Caco-2 (cell line): ENCODE measurements at regions not wholly inside any gene's neighbourhood (a gene's known extent, or its start where the extent isn't known, plus 50 kb on each side); places are given as distances from the start of the nearest gene placed in this dataset.

Experiments
- BruUV-seq: library from RNA; stranded (reverse); fragments of 400-500 nt; replicated peaks from 2 replicates; lab custom pipeline; 2021; lab: Mats Ljungman, UMichigan
- CTCF ChIA-PET: fragments of 300-600 bp; sonication (Branson Sonifier 250); formaldehyde crosslinking; loops from one replicate; lab custom pipeline; 2022; ENCODE audit warnings: antibody characterized with exemption; lab: Charles Lee
- POLR2A ChIA-PET: fragments of 300-600 bp; sonication (Branson Sonifier 250); formaldehyde crosslinking; loops from one replicate; lab custom pipeline; 2022; ENCODE audit warnings: antibody characterized with exemption; lab: Charles Lee
- DNase-seq, 2 experiments: peaks; one replicate each; pipeline versions ENCODE4 v3.0.0 to v3.0.0-alpha.2; 2020 to 2022
- H3K27me3 ChIP-seq: replicated peaks from 2 replicates; pipeline ENCODE4 v1.6.0; 2011; ENCODE audit warnings: low read length; ENCODE audit not compliant: control insufficient read depth, insufficient read depth
- H3K36me3 ChIP-seq: 2 replicates; pipeline ENCODE4 v1.5.1; 2011; ENCODE audit warnings: low read length; ENCODE audit not compliant: control insufficient read depth, insufficient read depth
- H3K4me1 ChIP-seq: fragments of 250-450 bp; sonication (Bioruptor Pico); 2 replicates; pipeline ENCODE4 v1.5.1; 2020; ENCODE audit warnings: mild to moderate bottlenecking
- H3K4me3 ChIP-seq: 2 replicates; pipeline ENCODE4 v1.5.1; 2011; ENCODE audit warnings: low read depth, mild to moderate bottlenecking, control low read depth, low read length
- H3K9me3 ChIP-seq: fragments of 250-450 bp; sonication (Bioruptor Pico); 2 replicates; pipeline ENCODE4 v1.5.1; 2020; ENCODE audit warnings: mild to moderate bottlenecking, moderate library complexity
- H3K27ac Mint-ChIP-seq: one replicate; pipeline ENCODE4 v1.8.0; 2022; ENCODE audit warnings: mixed read lengths; ENCODE audit not compliant: unreplicated experiment
- H3K27me3 Mint-ChIP-seq: one replicate; pipeline ENCODE4 v1.8.0; 2022; ENCODE audit warnings: mixed read lengths; ENCODE audit not compliant: insufficient read depth, unreplicated experiment
- H3K36me3 Mint-ChIP-seq: one replicate; pipeline ENCODE4 v1.8.0; 2022; ENCODE audit warnings: mild to moderate bottlenecking, mixed read lengths; ENCODE audit not compliant: insufficient read depth, unreplicated experiment
- H3K4me1 Mint-ChIP-seq: one replicate; pipeline ENCODE4 v1.8.0; 2022; ENCODE audit warnings: low read depth, mixed read lengths; ENCODE audit not compliant: unreplicated experiment
- H3K4me3 Mint-ChIP-seq: one replicate; pipeline ENCODE4 v1.8.0; 2022; ENCODE audit warnings: mild to moderate bottlenecking, moderate library complexity, mixed read lengths; ENCODE audit not compliant: unreplicated experiment
- H3K9me3 Mint-ChIP-seq: one replicate; pipeline ENCODE4 v1.8.0; 2022; ENCODE audit warnings: mixed read lengths; ENCODE audit not compliant: unreplicated experiment
- intact Hi-C: fragments of 100-400 bp; cut with micrococcal nuclease; formaldehyde crosslinking; loops from one replicate; pipeline ENCODE4 v1.10.0; 2022; ENCODE audit not compliant: unreplicated experiment
- TF ChIP-seq, protein P1 (sequence below), 2 experiments: fragments of 200-600 bp in 1 of 2; IDR thresholded peaks; 1 replicate in 1 of 2; 2 replicates in 1 of 2; pipeline versions ENCODE4 v1.5.1 to v1.8.0; 2011 to 2022; ENCODE audit warnings: antibody characterized with exemption in 1 of 2, control low read depth in 1 of 2, inconsistent platforms in 1 of 2, low read depth in 1 of 2, low read length in 1 of 2, mild to moderate bottlenecking in 1 of 2, moderate library complexity in 1 of 2; ENCODE audit not compliant: insufficient read depth in 1 of 2, severe bottlenecking in 1 of 2, unreplicated experiment in 1 of 2

DNA sequence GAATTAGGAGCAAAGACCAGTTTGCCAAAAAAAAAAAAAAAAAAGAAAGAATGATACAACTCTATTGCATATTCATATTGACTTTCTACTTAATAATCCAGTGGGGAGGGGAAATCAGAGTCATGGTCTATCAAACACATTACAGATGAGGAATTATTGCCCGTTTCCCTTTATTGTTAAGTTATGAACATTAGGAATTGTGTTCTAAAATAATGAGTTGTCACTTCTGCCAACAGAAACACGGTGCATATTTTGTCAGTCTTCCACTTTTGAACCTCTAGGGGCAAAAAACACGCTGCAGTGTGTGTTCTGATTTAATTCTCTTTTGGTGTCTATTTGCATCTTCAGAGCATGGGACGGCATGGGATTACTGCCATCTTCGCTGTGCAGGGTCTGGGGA lies 115.7 kb upstream of the RHOBTB1 start:
- CTCF ChIA-PET = interaction anchor here (0.6 kb wide), 1 partner anchor 15 kb away, joined by 3 read pairs; no protein-coding TSS in a partner anchor
- no peak overlapping the region for H3K27ac Mint-ChIP-seq
- H3K4me3 Mint-ChIP-seq = no peak overlapping the region
- Histone ChIP-seq H3K4me1 (peaks cover 16% of the 10 kb centered on the region), H3K36me3 (no peaks in the 10 kb centered on the region), H3K9me3 (no peaks in the 10 kb centered on the region), H3K4me3 (no peak overlapping the region), H3K27me3 (no peaks in the 10 kb centered on the region)
- no peak for DNase-seq
- peaks cover 6% of the 10 kb centered on the region for H3K4me1 Mint-ChIP-seq
- POLR2A ChIA-PET = no interaction called here
- TF ChIP-seq, protein P1, sequence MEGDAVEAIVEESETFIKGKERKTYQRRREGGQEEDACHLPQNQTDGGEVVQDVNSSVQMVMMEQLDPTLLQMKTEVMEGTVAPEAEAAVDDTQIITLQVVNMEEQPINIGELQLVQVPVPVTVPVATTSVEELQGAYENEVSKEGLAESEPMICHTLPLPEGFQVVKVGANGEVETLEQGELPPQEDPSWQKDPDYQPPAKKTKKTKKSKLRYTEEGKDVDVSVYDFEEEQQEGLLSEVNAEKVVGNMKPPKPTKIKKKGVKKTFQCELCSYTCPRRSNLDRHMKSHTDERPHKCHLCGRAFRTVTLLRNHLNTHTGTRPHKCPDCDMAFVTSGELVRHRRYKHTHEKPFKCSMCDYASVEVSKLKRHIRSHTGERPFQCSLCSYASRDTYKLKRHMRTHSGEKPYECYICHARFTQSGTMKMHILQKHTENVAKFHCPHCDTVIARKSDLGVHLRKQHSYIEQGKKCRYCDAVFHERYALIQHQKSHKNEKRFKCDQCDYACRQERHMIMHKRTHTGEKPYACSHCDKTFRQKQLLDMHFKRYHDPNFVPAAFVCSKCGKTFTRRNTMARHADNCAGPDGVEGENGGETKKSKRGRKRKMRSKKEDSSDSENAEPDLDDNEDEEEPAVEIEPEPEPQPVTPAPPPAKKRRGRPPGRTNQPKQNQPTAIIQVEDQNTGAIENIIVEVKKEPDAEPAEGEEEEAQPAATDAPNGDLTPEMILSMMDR (IDR thresholded peaks at IDR 0.05; ENCODE audit: insufficient read depth in 1 of 2, low read depth in 1 of 2, low read length in 1 of 2, severe bottlenecking in 1 of 2, unreplicated experiment in 1 of 2) = no peak
- H3K9me3 Mint-ChIP-seq = no peaks in the 10 kb centered on the region
- no TSS peak for BruUV-seq
- no peaks in the 10 kb centered on the region for H3K36me3 Mint-ChIP-seq
- intact Hi-C loops = loop anchor here (5.0 to 10.0 kb wide), 2 partner anchors 788 to 875 kb away; no protein-coding TSS in a partner anchor
- H3K27me3 Mint-ChIP-seq = peaks cover 11% of the 10 kb centered on the region

DNA sequence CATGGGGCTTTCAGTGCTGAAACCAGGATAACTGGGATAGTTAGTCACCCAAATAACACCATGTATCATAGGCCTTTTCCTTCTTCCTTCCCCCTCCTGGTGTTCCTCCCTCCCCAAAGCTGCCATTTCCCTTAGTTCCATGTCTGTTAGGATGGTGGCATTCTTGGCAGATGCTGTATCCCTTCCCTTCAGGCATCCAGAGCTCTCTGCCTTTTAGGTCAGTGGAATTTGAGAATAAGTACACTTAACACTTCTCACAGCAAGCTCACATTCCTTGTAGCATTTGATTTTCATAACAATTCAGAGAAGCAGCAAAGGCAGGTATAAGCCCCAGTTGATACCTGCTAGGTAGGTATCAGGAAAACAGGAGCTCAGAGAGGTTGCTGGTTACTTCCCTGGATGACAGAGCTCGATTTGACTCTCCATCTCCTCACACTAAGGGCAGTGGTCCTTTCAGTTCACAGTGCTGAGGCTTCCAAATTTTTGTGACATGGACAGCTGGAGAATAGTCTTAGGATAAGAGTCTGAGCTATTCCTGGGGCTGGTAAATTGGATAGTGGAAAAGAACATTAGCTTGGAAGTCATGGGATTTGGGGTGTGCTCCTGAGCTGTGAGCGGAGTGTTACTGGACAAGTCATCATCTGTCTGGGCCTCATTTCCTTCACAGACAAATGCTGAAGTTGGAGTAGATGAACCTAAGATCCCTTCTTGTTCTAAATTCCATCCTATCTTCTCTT lies 108.7 kb upstream of the RHOBTB1 start:
- POLR2A ChIA-PET = no interaction called here
- TF ChIP-seq, protein P1 (IDR thresholded peaks at IDR 0.05; ENCODE audit: insufficient read depth in 1 of 2, low read depth in 1 of 2, low read length in 1 of 2, severe bottlenecking in 1 of 2, unreplicated experiment in 1 of 2) = no peak
- Mint-ChIP-seq H3K4me3 (no peak overlapping the region), H3K27ac (no peak overlapping the region), H3K4me1 (no peaks in the 10 kb centered on the region), H3K9me3 (no peaks in the 10 kb centered on the region), H3K36me3 (no peaks in the 10 kb centered on the region), H3K27me3 (peaks cover 2% of the 10 kb centered on the region)
- Histone ChIP-seq H3K27me3 (no peaks in the 10 kb centered on the region), H3K4me3 (no peak overlapping the region), H3K4me1 (no peaks in the 10 kb centered on the region), H3K9me3 (no peaks in the 10 kb centered on the region), H3K36me3 (no peaks in the 10 kb centered on the region)
- CTCF ChIA-PET = no interaction called here
- no TSS peak for BruUV-seq
- intact Hi-C loops = loop anchor here (1.0 kb wide), 1 partner anchor 8 kb away; no protein-coding TSS in a partner anchor
- no peak for DNase-seq

DNA sequence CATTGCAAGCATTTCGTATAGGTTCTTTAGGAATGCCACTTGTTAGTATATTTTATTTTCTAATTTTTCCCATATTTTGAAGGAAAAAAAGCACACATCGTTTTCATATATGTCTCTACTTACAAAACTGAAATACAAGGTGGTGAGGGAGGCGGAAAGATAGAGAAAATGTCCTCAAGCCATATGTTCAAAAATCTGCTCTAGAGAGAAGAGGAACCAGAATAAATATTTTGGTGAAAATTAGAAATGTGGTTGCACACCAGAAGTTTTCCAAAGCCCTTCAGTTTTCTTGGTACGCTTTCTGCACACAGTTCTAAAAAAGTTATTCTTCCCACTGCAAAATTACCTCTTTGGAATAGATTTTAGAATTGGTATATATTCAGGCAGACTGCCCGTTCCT lies 107.4 kb upstream of the RHOBTB1 start:
- Mint-ChIP-seq H3K27me3 (peaks cover 4% of the 10 kb centered on the region), H3K4me1 (no peaks in the 10 kb centered on the region), H3K36me3 (no peaks in the 10 kb centered on the region), H3K27ac (no peak overlapping the region), H3K9me3 (no peaks in the 10 kb centered on the region), H3K4me3 (no peak overlapping the region)
- no peaks in the 10 kb centered on the region for H3K4me1 ChIP-seq
- BruUV-seq = no TSS peak
- CTCF ChIA-PET = no interaction called here
- no peaks in the 10 kb centered on the region for H3K9me3 ChIP-seq
- H3K36me3 ChIP-seq = no peaks in the 10 kb centered on the region
- no peak for DNase-seq
- no peak overlapping the region for H3K4me3 ChIP-seq
- H3K27me3 ChIP-seq = no peaks in the 10 kb centered on the region
- POLR2A ChIA-PET = no interaction called here
- TF ChIP-seq, protein P1 (IDR thresholded peaks at IDR 0.05; ENCODE audit: insufficient read depth in 1 of 2, low read depth in 1 of 2, low read length in 1 of 2, severe bottlenecking in 1 of 2, unreplicated experiment in 1 of 2) = no peak
- intact Hi-C loops = no loop called here
